IPS-NIHi11 (cell line): ENCODE measurements at regions not wholly inside any gene's neighbourhood (a gene's known extent, or its start where the extent isn't known, plus 50 kb on each side); places are given as distances from the start of the nearest gene placed in this dataset.

Experiments used
- DNase-seq: peaks from one replicate; pipeline ENCODE4 v3.0.0; 2012; ENCODE audit warnings: mixed read lengths, low spot score

- DNase-seq = no peak
Measured at GRCh38 chr3:103057003-103057402, 622.2 kb downstream of the ZPLD1 start.

- no peak for DNase-seq
Measured at GRCh38 chr3:103057487-103057886, 622.7 kb downstream of the ZPLD1 start.

- no peak for DNase-seq
Measured at GRCh38 chr3:103059432-103059831, 624.6 kb downstream of the ZPLD1 start.

- DNase-seq = no peak
Measured at GRCh38 chr3:103060242-103060641, 625.4 kb downstream of the ZPLD1 start.

- no peak for DNase-seq
Measured at GRCh38 chr3:103067963-103068362, 633.1 kb downstream of the ZPLD1 start.

GRCh38 chr3:103075282-103075681 is 640.5 kb downstream of the ZPLD1 start:
- no peak for DNase-seq

GRCh38 chr3:103077910-103078309 is 643.1 kb downstream of the ZPLD1 start:
- no peak for DNase-seq

GRCh38 chr3:103082501-103082900 is 647.7 kb downstream of the ZPLD1 start:
- no peak for DNase-seq

- DNase-seq = no peak
Measured at GRCh38 chr3:103083848-103084631, 649.2 kb downstream of the ZPLD1 start.

GRCh38 chr3:103085465-103085864 is 650.6 kb downstream of the ZPLD1 start:
- DNase-seq = peak; percentile 13

GRCh38 chr3:103089758-103090157 is 654.9 kb downstream of the ZPLD1 start:
- DNase-seq = no peak

- no peak for DNase-seq
Measured at GRCh38 chr3:103105206-103105605, 670.4 kb downstream of the ZPLD1 start.

GRCh38 chr3:103112273-103112672 is 677.5 kb downstream of the ZPLD1 start:
- peak; percentile 4 for DNase-seq

- no peak for DNase-seq
Measured at GRCh38 chr3:103126115-103126514, 691.3 kb downstream of the ZPLD1 start.

- DNase-seq = no peak
Measured at GRCh38 chr3:103127098-103127630, 692.3 kb downstream of the ZPLD1 start.

GRCh38 chr3:103127737-103128136 is 692.9 kb downstream of the ZPLD1 start:
- no peak for DNase-seq

- DNase-seq = no peak
Measured at GRCh38 chr3:103134023-103134724, 699.4 kb downstream of the ZPLD1 start.

GRCh38 chr3:103136621-103137020 is 701.8 kb downstream of the ZPLD1 start:
- DNase-seq = no peak

- no peak for DNase-seq
Measured at GRCh38 chr3:103137830-103138229, 703.0 kb downstream of the ZPLD1 start.

GRCh38 chr3:103158183-103158582 is 723.4 kb downstream of the ZPLD1 start:
- peak; percentile 5 for DNase-seq

- no peak for DNase-seq
Measured at GRCh38 chr3:103166890-103167289, 732.1 kb downstream of the ZPLD1 start.

GRCh38 chr3:103167850-103168249 is 733.0 kb downstream of the ZPLD1 start:
- no peak for DNase-seq

- DNase-seq = no peak
Measured at GRCh38 chr3:103169289-103169688, 734.5 kb downstream of the ZPLD1 start.
